Suppressor macrophage treated with lipopolysaccharide for 4 hours (primary cell): ENCODE measurements at regions not wholly inside any gene's neighbourhood (a gene's known extent, or its start where the extent isn't known, plus 50 kb on each side); places are given as distances from the start of the nearest gene placed in this dataset.
"Not testable (repeated sequence)": the region's sequence is repeated elsewhere in the genome, so short reads cannot be mapped to it uniquely, and the experiment has no call there.

ENCODE experiments used
- DNase-seq: peaks from one replicate; pipeline ENCODE4 v3.0.0-alpha.2; 2020

DNA sequence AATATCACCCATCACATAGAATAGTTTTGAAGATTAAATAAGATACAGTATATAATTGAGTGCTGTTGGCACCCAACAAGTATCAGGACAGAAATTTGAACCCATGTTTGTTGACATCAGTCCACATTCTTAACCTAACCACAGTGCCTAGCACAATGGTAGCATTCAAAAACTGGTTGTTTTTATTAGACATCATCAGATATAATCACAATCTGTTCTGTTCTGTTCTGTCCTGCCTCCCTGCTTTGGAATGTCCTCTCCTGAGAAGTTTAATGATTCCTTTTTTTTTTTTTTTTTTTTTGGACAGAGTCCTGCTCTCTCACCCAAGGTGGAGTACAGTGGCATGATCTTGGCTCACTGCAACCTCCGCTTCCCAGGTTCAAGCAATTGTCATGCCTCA is 476.6 kb downstream of the RMST start:
- DNase-seq, result no peak

DNA sequence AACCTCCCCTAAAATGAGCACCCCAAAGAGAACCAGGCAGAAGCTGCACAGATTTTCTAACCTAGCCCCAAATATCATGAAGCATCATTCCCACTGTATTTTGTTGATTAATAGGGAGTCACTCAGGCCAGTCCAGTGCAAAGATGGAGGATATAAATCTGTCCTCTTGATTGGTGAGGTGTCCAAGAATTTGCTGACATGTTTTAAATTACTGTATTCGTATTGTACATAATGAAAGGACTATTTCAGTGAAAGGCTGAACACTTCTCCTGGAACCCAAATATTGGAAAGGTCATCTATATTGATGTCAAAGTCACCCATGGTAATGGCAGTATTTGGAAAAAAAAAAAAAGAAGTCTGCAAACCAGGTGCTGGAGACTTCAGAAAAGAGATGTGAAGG is 477.5 kb downstream of the RMST start:
- DNase-seq, result no peak

DNA sequence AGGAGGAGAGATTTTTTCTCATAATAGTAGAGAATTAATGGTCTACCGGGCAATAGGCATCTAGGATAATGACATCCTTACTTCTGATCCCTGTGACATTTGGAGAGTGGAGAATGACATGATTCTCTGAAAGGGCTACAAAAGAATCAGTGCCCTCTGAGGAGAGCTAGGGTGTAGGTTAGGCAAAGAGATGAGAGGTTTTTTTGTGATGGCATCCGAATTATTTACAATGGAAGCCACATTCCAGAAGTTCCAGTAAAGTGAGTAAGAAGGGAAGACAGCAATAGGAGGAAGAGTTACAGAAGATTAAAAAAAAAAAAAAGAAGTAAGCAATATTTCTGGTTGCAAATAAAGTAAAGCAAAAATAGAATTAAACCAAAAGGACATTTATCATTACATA is 478.0 kb downstream of the RMST start:
- no peak for DNase-seq

DNA sequence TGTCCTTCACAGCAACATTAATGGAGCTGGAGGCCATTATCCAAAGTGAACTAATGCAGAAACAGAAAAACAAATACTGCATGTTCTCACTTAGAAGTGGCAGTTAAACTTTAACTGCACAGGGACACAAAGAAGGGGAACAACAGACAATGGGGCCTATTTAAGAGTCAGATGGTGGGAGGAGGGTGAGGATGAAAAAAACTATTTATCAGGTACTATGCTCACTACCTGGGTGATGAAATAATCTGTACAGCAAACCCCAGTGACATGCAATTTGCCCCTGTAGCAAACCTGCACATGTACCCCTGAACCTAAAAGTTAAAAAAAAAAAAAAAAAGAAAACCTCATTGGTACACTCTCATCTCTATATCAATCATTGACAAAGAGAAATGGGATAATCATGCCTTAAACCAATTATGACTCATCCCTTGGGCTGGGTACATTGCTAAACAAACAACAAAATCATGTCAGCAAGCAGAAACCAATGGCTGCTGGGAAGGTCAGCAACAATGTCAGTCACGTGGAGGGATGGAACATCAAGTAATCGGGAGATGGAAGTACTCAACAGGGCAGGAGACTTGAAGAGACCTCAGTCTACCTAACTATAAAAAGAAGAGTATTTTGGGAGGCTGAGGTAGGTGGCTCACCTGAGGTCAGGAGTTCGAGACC is 479.2 kb downstream of the RMST start:
- no peak for DNase-seq

DNA sequence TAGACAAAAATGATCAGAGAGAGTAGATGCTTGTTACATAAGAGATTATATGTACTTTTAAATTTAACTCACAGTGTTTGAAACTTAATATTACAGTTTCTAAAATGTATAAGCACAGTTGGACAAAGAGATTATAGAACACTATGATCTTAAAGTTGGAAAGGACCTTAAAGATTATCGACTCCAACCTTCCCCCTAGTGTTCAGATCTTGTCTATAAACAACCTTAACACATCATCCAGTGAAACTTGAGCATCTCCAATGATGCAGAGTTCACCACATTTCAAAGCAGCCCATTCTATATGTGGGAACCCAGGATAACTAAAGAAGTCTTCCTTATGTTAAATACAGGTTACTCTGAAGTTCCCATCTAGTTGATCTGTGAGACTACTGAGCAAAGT is 480.8 kb downstream of the RMST start:
- no peak for DNase-seq

DNA sequence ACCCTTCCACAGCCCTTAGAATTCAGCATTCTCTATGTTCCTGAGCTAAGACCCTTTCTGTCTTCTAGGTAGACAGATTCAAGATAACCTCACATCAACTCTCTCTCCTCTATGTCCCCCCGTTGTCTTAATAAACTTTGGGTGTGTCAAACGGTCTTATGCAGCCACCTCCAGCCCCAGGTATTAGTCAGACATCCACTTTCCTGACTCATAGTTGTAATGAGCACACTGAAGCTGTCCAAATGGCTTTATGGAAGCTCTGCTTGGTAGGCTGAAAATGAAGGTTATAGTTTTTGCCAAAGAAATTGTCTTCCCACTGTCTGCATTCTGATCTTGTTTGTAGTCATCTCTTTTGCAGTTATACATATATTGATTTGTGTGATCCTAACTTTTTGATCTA is 482.0 kb downstream of the RMST start:
- DNase-seq, result no peak

DNA sequence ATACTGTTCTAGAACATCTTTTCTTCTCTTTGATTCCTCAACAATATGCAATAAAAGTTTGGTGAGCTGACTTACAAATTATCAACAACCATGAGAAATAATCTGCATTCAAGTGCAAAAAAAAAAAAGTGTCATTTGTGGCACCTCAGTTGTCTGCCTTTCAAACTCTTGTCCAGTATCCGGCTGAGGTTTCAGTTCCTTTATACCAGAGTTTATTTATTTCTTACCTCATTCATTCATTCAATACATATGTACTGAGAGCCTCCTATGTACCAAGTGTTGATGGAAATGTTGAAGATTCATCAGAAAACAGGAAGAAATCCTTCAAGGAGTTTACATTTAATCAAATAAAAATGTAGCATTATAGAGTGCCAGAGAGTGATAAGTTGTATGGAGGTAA is 484.1 kb downstream of the RMST start:
- no peak for DNase-seq

DNA sequence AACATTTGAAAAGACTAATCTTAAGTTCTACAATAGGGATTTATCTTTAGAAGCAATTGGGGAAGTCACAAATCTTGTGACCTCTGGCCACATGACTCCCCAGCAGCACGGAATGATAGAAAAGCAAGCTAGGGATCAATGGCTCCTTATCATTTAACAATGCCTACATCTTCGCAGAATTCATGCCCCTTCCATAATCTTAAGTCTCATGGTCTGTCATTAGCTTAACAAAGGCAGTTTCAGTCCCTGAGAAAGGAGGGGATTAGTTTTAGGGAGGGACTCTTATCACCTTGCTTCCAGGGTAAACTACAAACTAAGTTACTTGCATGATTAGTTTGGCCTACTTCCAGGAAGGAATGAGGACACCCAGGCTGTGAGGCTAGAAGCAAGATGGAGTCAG is 486.0 kb downstream of the RMST start:
- DNase-seq, result no peak

DNA sequence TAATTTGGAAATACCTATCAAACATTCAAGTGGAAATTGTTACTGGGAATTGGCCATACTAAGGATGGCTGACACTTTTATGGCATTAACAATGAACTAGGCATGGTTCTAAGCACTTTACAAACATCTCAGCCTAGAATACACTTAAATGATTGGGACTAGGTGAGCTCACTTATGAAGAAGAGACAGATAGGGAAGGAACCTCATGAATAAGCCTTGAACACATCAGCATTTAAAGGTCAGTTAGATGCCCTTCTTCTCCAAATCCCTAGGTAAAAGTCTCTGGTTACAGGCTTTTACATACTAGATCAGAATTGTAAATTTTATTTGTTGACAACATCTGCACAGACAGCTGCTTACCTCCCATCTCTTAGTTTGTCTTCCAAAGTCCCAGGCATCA is 488.6 kb downstream of the RMST start:
- no peak for DNase-seq

DNA sequence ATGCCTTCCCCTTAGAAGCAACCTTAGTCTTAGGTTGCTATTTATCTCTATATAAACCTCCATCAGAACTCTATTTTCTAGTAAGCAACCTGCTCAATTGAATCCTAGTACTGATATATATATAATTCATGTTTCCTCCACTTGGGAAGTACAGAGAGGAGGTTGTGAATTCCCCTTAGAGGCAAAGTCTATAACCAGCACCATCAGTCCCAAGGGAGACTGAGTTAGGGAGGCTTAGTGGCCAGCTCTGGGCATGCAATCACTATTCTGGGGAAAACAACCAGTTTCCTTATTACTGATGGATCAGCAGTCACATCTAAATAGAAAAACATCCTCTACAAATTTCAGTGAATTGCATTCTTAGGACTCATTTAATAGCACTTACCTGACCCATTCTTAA is 489.1 kb downstream of the RMST start:
- no peak for DNase-seq

DNA sequence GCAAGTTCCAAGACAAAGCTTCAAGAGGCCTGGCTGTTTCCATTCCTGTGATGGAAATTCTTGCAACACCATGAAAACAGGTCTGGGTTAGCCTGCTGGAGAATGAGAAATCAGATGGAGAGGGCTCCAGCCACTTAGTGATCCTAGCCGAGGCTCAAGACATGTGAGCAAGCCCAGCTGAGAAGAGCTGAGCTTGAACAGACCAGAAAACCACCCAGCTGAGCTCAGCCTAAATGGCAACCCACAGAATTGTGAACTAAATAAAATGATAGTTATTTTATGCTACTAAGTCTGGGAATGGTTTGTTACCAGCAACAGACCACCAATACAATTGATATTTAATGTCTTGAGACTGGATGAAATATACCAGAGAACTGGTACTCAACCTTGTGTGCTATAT is 494.5 kb downstream of the RMST start:
- DNase-seq, result no peak

DNA sequence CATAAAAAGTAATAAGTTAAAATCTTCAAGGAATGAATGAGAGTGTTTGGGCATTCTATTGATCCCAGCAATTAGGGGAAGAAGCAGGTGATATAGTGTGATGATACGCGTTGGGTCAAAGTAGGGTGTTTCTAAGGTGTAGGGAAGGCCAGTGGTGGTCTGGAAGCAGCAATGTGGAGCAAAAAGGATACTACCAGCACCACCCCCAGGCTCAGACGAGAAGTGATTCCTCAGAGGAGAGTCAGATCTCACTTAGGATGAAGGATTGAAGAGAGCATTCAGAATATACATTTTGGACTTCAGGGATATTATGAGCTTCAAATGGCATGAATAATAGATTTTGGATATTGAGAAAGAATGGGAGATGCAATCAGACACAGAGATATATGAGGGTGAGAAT is 497.6 kb downstream of the RMST start:
- DNase-seq, result no peak

DNA sequence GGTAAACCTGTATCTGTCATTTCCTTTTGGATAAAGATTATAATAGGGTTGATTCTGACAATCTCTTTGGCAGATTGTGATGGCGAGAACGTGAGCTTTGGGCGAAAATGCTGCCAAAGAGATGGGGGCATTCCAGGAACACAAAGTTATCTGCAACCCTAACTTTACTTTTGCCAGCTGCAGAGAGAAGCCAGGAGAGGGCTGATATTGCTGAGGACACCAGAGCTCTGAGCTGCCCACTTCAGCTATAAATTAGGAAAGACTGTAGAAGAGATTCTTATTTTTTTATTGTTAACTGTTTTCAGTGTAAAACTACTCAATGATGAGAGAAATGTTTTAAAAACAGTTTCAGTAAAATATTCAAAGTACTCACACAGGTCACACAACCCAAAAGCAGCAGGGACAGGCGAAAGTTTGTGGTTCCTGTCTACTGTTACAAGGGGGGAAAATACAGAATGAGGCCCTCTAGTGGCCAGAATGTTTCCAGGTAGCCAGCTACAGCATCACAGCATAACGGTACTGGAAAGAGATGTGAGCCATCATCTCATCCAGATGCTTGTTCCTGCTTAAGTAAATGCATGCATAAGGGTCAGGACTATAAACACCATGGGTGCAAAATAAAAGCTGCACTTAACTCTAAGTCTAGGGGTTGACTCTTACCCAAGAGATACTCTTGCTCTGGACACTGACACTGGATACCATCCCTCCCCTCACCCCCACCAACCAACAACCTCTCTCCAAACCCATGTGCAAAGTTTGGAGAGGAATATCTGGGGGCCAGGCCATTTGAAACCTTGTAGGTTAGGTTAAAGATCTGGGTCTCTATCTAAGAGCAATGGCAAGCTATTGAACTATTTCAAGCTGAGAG is 498.4 kb downstream of the RMST start:
- DNase-seq, result peak; percentile 32

DNA sequence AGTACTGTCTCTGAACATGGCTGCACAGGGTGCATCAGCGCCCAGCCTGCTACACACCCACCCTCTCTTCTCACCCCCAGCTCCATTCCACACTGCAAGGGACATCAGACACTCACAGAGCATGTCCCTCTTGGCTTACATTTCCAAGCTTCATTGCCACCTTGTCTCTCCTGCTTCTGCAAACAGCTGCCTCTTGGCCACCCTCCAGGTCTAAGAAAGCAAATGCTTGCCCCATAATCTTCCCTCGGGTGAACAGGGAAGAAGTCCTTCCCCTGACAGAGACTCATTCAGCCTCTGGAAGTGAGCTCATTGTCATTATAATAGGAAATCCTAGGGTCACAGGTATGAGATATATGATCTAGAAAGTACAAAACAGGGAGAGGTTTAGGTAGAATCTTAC is 505.2 kb downstream of the RMST start:
- DNase-seq, result no peak

DNA sequence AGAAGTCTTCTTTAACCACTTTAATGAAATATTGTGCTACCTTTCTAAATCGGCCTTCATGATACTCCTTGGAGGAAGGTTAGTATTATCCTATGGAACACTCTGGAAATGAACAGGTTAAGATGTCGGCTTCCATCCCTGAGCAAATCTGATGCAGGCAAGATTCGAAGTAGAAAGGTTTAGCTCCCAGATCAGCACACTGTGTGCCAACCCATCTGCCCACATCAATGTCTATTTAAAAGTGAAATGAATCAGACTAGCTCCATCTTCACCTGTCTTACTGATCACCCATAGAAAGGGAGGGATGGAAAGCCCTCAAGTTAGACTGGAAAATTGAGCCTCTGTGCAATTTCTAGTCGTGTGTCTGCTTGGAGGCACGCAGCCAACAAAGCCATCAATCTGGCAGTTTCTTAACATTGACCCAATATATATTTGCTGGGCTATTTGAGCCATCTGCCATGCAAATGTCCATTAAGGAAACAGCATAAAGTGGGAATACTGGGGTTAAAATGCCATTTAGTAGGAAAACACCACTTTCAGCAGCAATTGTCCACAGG is 506.1 kb downstream of the RMST start:
- DNase-seq, result no peak

DNA sequence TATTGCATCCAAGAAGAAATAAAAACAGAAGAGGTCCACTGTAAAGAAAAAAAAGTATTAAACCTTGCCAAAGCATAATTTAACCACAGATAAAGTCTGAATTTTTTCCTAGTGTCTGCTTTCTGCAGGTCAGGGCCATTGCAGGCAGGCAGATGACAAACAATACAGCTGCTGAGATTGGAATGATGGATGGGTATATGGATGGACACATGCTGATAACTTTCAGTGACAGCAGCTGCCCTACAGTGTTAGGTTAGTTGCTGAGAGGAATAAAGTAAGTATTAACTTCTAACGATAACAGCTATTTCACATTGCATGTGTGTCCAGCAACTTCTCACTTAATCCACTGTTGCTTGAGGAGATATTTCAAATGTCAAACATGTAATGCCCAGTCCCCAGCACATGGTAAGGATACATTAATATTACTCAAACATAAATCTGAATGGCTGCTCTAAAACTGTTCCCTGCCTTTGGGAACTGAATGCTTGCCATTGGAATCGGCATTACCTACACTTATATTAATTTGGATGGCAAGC is 515.3 kb downstream of the RMST start:
- no peak for DNase-seq

DNA sequence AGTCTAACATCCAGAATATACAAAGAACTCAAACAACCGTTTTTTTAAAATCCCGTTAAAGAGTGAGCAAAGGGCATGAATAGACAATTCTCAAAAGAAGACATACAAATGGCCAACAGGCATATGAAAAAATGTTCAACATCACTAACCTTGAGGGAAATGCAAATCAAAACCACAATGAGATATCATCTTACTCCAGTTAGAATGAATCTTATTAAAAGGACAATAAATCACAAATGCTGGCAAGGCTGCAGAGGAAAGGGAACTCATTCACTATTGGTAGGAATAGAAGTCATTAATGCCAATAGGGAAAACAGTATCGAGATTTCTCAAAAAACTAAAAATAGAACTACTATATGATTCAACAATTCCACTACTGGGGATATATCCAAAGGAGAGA is 520.1 kb downstream of the RMST start:
- no peak for DNase-seq

DNA sequence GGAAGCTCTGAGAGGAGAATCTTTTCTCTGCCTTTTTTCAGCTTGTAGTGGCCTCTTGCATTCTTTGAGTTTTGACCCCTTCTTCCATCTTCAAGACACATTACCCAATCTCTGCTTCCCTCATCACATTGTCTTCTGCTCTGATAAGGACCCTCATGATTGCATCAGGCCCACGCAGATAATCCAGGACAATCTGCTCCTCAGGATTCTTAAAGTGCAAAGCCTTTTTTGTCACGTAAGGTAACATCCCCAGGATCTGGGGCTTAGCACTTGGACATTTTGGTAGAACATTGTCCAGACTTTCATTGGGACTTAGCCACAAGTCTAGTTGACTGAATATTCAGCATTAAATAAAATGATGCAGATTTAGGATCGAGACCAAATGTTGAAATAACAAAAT is 521.2 kb downstream of the RMST start:
- no peak for DNase-seq

DNA sequence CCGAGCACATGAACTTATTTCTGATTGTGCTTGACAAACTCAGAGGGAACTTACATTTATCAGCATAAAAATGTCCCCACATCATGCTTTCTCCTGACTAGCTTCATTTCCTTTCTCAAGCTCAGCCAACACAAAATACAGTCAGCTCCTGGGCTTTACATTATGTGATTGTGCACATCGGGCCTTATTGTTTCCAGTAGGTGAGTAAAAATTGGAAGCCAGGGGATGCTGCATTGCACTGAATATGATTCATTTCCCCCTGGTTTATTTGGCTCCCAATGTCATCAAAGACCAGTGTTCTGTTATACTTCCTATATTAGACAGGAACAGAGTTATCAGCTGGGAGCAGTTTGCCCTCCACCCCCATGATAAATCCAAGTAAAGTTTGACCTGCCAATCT is 521.8 kb downstream of the RMST start:
- no peak for DNase-seq

DNA sequence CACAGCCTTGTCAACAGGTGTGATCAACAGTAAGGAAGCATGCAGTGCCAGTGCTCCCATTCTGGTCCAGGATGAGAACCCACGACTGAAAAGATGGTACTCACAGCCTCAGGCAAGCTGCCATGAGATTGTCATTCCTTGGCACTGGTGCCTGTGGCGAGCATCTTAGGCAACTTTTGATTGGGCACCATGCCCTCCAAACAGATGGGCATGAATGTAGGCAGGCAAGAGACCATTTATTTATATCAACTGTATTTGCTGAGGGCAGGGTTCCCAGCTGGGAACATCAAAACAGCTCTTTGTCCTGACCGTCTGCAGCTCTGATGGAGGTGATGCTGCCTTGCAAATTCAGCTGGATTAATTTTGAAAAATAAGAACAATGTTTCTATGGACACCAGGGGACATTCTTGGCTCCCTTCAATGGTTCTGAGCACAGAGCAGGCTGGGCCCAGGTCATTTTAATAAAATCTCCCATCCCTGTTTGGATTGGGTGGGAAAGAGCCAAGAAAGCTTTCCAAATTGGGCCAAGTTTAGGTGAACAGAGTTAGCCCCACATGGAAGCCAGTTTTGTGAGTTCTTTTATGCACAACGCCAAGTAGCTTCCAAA is 522.5 kb downstream of the RMST start:
- no peak for DNase-seq

DNA sequence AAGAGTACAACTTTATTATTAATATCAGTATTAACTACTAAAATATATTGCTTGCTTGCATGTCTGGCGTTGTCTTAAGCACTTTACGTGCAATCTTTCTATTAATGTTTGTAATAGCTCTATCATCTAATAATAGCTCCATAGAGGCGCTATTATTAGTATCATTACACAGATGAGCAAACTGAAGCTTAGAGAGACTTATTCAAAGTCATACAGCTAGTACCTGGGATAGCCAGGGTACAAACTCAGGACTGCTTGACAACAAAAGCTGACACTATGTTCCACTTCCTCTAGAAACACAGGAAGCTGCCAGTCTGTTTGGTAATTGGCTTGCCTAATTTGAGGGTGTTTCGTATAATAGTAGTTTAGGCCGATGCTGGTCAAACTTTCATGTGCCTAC is 523.2 kb downstream of the RMST start:
- DNase-seq, result no peak

DNA sequence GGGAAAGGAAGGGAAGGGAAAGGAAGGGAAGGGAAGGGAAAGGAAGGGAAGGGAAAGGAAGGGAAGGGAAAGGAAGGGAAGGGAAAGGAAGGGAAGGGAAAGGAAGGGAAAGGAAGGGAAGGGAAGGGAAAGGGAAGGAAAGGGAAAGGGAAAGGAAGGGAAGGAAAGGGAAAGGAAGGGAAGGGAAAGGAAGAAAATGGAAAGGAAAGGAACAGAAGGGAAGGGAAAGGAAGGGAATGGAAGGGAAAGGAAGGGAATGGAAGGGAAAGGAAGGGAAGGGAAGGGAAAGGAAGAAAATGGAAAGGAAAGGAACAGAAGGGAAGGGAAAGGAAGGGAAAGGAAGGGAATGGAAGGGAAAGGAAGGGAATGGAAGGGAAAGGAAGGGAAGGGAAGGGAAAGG is 526.0 kb downstream of the RMST start:
- DNase-seq, result not testable (repeated sequence)

DNA sequence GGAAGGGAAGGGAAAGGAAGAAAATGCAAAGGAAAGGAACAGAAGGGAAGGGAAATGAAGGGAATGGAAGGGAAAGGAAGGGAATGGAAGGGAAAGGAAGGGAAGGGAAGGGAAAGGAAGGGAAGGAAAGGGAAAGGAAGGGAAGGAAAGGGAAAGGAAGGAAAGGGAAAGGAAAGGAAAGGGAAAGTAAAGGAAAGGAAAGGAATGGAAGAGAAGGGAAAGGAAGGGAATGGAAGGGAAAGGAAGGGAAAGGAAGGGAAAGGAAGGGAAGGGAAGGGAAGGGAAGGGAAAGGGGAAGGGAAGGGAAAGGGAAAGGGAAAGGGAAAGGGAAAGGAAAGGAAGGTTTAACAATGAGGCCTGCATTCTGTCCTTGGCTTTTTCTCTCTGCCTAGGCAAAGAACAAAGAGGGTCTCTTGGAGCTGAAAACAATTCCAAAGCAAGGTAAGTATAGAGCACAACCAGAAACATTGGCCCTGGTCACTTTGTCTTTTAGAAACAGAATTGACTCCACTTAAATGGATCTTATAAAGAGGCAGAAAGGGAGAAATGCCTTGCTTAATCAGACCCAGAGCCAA is 525.9 kb upstream of the TMPO start:
- no peak for DNase-seq
